ENCODE measurements at regions not wholly inside any gene's neighbourhood (a gene's known extent, or its start where the extent isn't known, plus 50 kb on each side); places are given as distances from the start of the nearest gene placed in this dataset.

DNA sequence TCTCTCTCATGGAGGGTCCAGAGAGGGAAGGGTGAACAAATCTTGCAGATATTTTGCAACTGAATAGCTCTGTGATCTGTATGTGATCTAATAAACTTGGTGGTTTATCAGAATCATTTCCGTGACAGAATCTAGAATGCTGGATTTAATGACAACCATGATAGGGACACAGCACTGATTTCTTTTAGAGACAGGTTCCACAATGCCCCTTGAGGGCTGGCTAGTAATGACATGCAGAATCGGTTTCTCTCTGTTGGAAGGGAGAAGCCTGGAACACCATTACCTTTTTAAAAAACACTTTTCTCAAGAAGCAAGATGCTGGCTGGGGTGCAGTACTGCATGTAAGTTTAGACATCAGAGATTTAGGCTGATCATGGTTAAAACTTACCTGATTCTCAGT lies 313.4 kb downstream of the CDH26 start:
- TF ChIP-seq CTCF (IDR thresholded peaks at IDR 0.05) (peak; percentile 42), SIN3A (IDR thresholded peaks at IDR 0.05; ENCODE audit: borderline replicate concordance, insufficient read depth, low read depth, low read length) (no peak), REST (IDR thresholded peaks at IDR 0.05; ENCODE audit: insufficient read depth in 1 of 2, low read depth in 2 of 2, low read length in 1 of 2) (no peak)

All from Panc1 (cell line).